Uterus (tissue), 2 donors: ENCODE measurements at regions not wholly inside any gene's neighbourhood (a gene's known extent, or its start where the extent isn't known, plus 50 kb on each side); places are given as distances from the start of the nearest gene placed in this dataset.

ENCODE experiments used
- CTCF ChIP-seq, 4 experiments: fragments of 200-600 bp in 2 of 4; fragments of 450-650 bp in 2 of 4; sonication (generic) in 2 of 4; IDR thresholded peaks; one replicate each; pipeline ENCODE4 v1.5.1; 2016 to 2019; ENCODE audit warnings: antibody characterized with exemption in 4 of 4, mild to moderate bottlenecking in 2 of 4, moderate library complexity in 1 of 4
- POLR2A ChIP-seq, 2 donors: fragments of 450-650 bp; IDR thresholded peaks; one replicate each; pipeline ENCODE4 v1.6.1; 2016; ENCODE audit warnings: antibody characterized with exemption in 2 of 2, mild to moderate bottlenecking in 1 of 2, moderate library complexity in 1 of 2

GRCh38 chr4:74654230-74654681, 140.1 kb downstream of the BTC start:
- TF ChIP-seq CTCF (IDR thresholded peaks at IDR 0.05) (no peak), POLR2A (IDR thresholded peaks at IDR 0.05) (no peak)
